ENCODE measurements at regions not wholly inside any gene's neighbourhood (a gene's known extent, or its start where the extent isn't known, plus 50 kb on each side); places are given as distances from the start of the nearest gene placed in this dataset.

- TF ChIP-seq POLR2AphosphoS5 (IDR thresholded peaks at IDR 0.05; ENCODE audit: low read depth, low read length) (no peak), SIN3A (IDR thresholded peaks at IDR 0.05; ENCODE audit: borderline replicate concordance, insufficient read depth, low read length) (no peak)
These were observed 78.5 kb upstream of the ARID2 start for GRCh38 chr12:45651029-45651428.

All from PFSK-1 (cell line).